Fibroblast of upper back skin (primary cell): ENCODE measurements at regions not wholly inside any gene's neighbourhood (a gene's known extent, or its start where the extent isn't known, plus 50 kb on each side); places are given as distances from the start of the nearest gene placed in this dataset.
"Not testable (repeated sequence)": the region's sequence is repeated elsewhere in the genome, so short reads cannot be mapped to it uniquely, and the experiment has no call there.

Source experiments
- DNase-seq: peaks from one replicate; pipeline ENCODE4 v3.0.0-alpha.2; 2013

- DNase-seq = no peak
These were observed 905.1 kb upstream of the NXPH2 start for GRCh38 chr2:139685090-139685983.

GRCh38 chr2:139684286-139684860 lies 904.2 kb upstream of the NXPH2 start:
- DNase-seq = no peak

GRCh38 chr2:139674577-139674976 lies 894.4 kb upstream of the NXPH2 start:
- DNase-seq = no peak

- DNase-seq = not testable (repeated sequence)
These were observed 893.3 kb upstream of the NXPH2 start for GRCh38 chr2:139673447-139673846.

- no peak for DNase-seq
These were observed 889.5 kb upstream of the NXPH2 start for GRCh38 chr2:139669675-139670074.

- no peak for DNase-seq
These were observed 872.2 kb upstream of the NXPH2 start for GRCh38 chr2:139652385-139652784.

- no peak for DNase-seq
These were observed 865.4 kb upstream of the NXPH2 start for GRCh38 chr2:139645617-139646016.

GRCh38 chr2:139643139-139643538 lies 862.9 kb upstream of the NXPH2 start:
- DNase-seq = no peak

- no peak for DNase-seq
These were observed 851.8 kb upstream of the NXPH2 start for GRCh38 chr2:139631966-139632365.

- no peak for DNase-seq
These were observed 848.7 kb upstream of the NXPH2 start for GRCh38 chr2:139628931-139629330.

- DNase-seq = no peak
These were observed 845.9 kb upstream of the NXPH2 start for GRCh38 chr2:139626128-139626527.

- no peak for DNase-seq
These were observed 842.5 kb upstream of the NXPH2 start for GRCh38 chr2:139622691-139623090.

GRCh38 chr2:139617747-139618146 lies 837.6 kb upstream of the NXPH2 start:
- no peak for DNase-seq

GRCh38 chr2:139613264-139613663 lies 833.1 kb upstream of the NXPH2 start:
- no peak for DNase-seq

- DNase-seq = no peak
These were observed 830.3 kb upstream of the NXPH2 start for GRCh38 chr2:139610512-139610911.

GRCh38 chr2:139609109-139609508 lies 828.9 kb upstream of the NXPH2 start:
- DNase-seq = no peak

- DNase-seq = no peak
These were observed 825.5 kb upstream of the NXPH2 start for GRCh38 chr2:139605668-139606067.

GRCh38 chr2:139600166-139600565 lies 820.0 kb upstream of the NXPH2 start:
- DNase-seq = no peak

GRCh38 chr2:139585101-139585500 lies 804.9 kb upstream of the NXPH2 start:
- DNase-seq = no peak

- no peak for DNase-seq
These were observed 794.2 kb upstream of the NXPH2 start for GRCh38 chr2:139574371-139574770.

- DNase-seq = no peak
These were observed 776.6 kb upstream of the NXPH2 start for GRCh38 chr2:139556789-139557188.

GRCh38 chr2:139550873-139551272 lies 770.7 kb upstream of the NXPH2 start:
- DNase-seq = no peak

GRCh38 chr2:139550341-139550740 lies 770.2 kb upstream of the NXPH2 start:
- no peak for DNase-seq

- DNase-seq = no peak
These were observed 764.1 kb upstream of the NXPH2 start for GRCh38 chr2:139544186-139544851.
